OCI-LY1 (cell line): ENCODE measurements at regions not wholly inside any gene's neighbourhood (a gene's known extent, or its start where the extent isn't known, plus 50 kb on each side); places are given as distances from the start of the nearest gene placed in this dataset.

Experiments used
- CTCF ChIP-seq: fragments of 200-600 bp; sonication (generic), shearing (Covaris generic); IDR thresholded peaks from 2 replicates; pipeline ENCODE4 v1.5.1; 2017; ENCODE audit warnings: mild to moderate bottlenecking, antibody characterized with exemption, low read length, moderate library complexity, mixed read lengths
- EZH2 ChIP-seq: fragments of 200-600 bp; sonication (generic), shearing (Covaris generic); IDR thresholded peaks from 2 replicates; pipeline ENCODE4 v1.8.0; 2017; ENCODE audit warnings: borderline replicate concordance, mixed run types, mild to moderate bottlenecking, antibody characterized with exemption, low read length, moderate library complexity, mixed read lengths

DNA sequence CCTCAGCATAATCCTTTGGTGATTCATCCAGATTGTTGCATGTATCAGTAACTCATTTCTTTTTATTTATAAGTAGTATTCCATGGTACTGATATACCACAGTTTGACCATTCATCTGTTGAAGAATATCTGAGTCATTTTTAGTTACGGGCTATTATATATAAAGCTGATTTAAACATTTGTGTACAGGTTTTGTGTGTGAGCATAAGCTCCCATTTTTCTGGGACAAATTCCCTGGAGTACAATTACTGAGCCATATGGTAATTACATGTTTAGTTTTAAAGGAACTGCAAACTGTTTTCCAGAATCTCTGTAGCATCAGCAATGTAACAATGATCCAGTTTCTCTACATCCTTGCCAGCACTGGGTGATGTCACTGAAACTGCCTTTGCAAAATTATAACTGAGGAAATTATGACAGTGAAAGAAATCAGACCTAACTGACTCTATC is 236.2 kb upstream of the KRR1 start:
- TF ChIP-seq CTCF (no peak), EZH2 (no peak)
